ENCODE measurements at regions not wholly inside any gene's neighbourhood (a gene's known extent, or its start where the extent isn't known, plus 50 kb on each side); places are given as distances from the start of the nearest gene placed in this dataset.
A peak's percentile ranks its signal among the peaks of the same experiment; 100 is the strongest.

DNA sequence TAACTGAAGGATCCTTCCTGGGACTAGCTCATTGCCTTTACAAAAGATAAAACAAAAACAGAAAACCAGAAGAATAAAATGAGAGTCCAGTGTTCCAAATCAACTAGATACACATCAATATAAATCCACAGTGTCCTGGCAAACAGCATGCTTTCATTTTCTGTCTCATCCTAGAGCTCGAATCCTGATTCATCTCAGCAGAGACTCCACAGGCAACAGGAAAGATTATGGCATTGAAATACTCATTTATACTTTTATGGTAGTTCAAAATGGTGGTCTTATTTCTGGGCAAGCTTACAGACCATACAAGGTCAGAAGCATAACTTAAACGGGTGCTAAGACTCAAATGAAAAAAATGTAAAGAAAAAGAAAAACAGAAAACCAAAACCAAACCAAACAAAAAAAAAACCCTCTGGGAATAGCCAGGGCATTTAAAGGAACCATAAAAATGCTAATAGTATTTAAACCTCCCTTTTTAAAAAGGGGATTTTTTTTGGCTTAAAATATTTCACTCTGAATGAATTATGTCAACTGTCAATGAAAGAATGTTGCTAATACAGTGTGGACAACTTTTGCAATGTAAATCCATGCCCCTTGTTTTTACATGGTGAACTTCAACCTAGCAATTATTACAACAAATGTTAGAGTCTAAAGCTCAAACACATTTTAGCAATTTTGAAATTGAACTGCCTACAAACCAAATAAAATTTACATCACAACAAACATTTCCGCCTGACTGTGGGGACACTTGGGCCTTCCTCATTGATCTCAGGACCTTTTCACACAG, 57.9 kb downstream of the GPR101 start:
- Histone ChIP-seq H3K79me2 (ENCODE audit: insufficient read depth, low read length) (no peaks in the 10 kb centered on the region), H3K9ac (ENCODE audit: insufficient read depth, low read depth, low read length) (no peak overlapping the region), H2AFZ (ENCODE audit: low read length) (no peak overlapping the region), H3K27me3 (ENCODE audit: control insufficient read depth in 1 of 2, insufficient read depth in 2 of 2, low read length in 2 of 2) (no peaks in the 10 kb centered on the region), H3K4me2 (ENCODE audit: low read depth, low read length) (no peak overlapping the region), H3K36me3 (replicated peaks in 1 of 2; ENCODE audit: control insufficient read depth in 1 of 2, insufficient read depth in 2 of 2, low read length in 2 of 2) (no peaks in the 10 kb centered on the region), H3K27ac (ENCODE audit: extremely low read length, insufficient read depth, low read length) (no peak overlapping the region), H3K4me1 (ENCODE audit: insufficient read depth, low read length) (no peaks in the 10 kb centered on the region), H4K20me1 (ENCODE audit: insufficient read depth, low read length) (no peaks in the 10 kb centered on the region), H3K4me3 (replicated peaks in 1 of 3; ENCODE audit: insufficient read depth in 1 of 3, low read depth in 2 of 3, low read length in 3 of 3) (no peak overlapping the region), H3K9me3 (ENCODE audit: low read length) (no peaks in the 10 kb centered on the region)
- ATAC-seq (peak; percentile 42; the same call in 1 of the 3 replicates), DNase-seq (ENCODE audit: low spot score) (peak; percentile 1), FAIRE-seq (no peak)
- ChIA-PET CTCF (ENCODE audit: low intra/inter-chr PET ratio, low total read pairs) (no interaction called here), POLR2A (no interaction called here)
- 3% methylated on average over 3 of the region's 3 CpGs for WGBS (ENCODE audit: low lambda C conversion rate)
- TF ChIP-seq STAG1 (CRISPR knock-in tag; IDR thresholded peaks at IDR 0.05) (no peak), ZBTB21 (CRISPR knock-in tag; IDR thresholded peaks at IDR 0.05) (no peak), SOX6 (IDR thresholded peaks at IDR 0.05) (no peak), SOX6 (CRISPR knock-in tag; IDR thresholded peaks at IDR 0.05) (peak; percentile 19; the same call in 1 of the 2 replicates), ZNF761 (CRISPR knock-in tag; conservative IDR thresholded peaks at IDR 0.05) (no peak)
- intact Hi-C loops (cut with micrococcal nuclease; ENCODE audit: unreplicated experiment) = no loop called here
- in situ Hi-C loops (cut with HindIII; ENCODE audit: extremely low pct_ligation_motif_present, low pct_unique_long_range_greater_than_20kb) = no loop called here
- BruUV-seq (replicated peaks) = no TSS peak

DNA sequence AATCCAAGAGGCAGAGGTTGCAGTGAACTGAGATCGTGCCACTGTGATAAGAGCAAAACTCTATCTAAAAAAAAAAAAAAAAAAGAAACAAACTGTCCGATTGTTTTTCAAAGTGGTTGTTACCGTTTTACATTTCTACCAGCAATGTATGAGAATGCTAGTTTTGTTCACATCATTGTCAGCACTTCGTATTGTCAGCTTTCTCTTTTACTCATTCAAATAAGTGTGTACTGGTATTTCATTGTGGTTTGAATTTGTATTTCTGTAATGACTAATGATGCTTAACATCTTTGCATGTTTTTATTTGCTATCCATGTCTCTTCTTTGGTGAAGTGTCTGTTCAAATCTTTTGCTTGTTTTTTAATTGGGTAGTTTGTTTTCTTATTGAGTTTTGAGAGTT, 65.8 kb downstream of the GPR101 start:
- 61% methylated on average over 4 of the region's 4 CpGs for WGBS (ENCODE audit: low lambda C conversion rate)
- H3K27ac ChIP-seq (ENCODE audit: extremely low read length, insufficient read depth, low read length) = no peak overlapping the region
- no peaks in the 10 kb centered on the region for H3K9me3 ChIP-seq (ENCODE audit: low read length)
- ATAC-seq (no peak), DNase-seq (ENCODE audit: low spot score) (no peak), FAIRE-seq (no peak)
- H4K20me1 ChIP-seq (ENCODE audit: insufficient read depth, low read length) = no peaks in the 10 kb centered on the region
- in situ Hi-C loops (cut with HindIII; ENCODE audit: extremely low pct_ligation_motif_present, low pct_unique_long_range_greater_than_20kb) (no loop called here), intact Hi-C loops (cut with micrococcal nuclease; ENCODE audit: unreplicated experiment) (no loop called here)
- no peaks in the 10 kb centered on the region for H3K36me3 ChIP-seq (replicated peaks in 1 of 2; ENCODE audit: control insufficient read depth in 1 of 2, insufficient read depth in 2 of 2, low read length in 2 of 2)
- H3K4me2 ChIP-seq (ENCODE audit: low read depth, low read length) = no peak overlapping the region
- no peak overlapping the region for H3K4me3 ChIP-seq (replicated peaks in 1 of 3; ENCODE audit: insufficient read depth in 1 of 3, low read depth in 2 of 3, low read length in 3 of 3)
- H3K79me2 ChIP-seq (ENCODE audit: insufficient read depth, low read length) = no peaks in the 10 kb centered on the region
- TF ChIP-seq NR3C1 (CRISPR knock-in tag; IDR thresholded peaks at IDR 0.05) = no peak
- H3K9ac ChIP-seq (ENCODE audit: insufficient read depth, low read depth, low read length) = no peak overlapping the region
- H3K4me1 ChIP-seq (ENCODE audit: insufficient read depth, low read length) = no peaks in the 10 kb centered on the region
- CTCF ChIA-PET (ENCODE audit: low intra/inter-chr PET ratio, low total read pairs) = no interaction called here
- H2AFZ ChIP-seq (ENCODE audit: low read length) = no peak overlapping the region
- POLR2A ChIA-PET = no interaction called here
- no peaks in the 10 kb centered on the region for H3K27me3 ChIP-seq (ENCODE audit: control insufficient read depth in 1 of 2, insufficient read depth in 2 of 2, low read length in 2 of 2)
- no TSS peak for BruUV-seq (replicated peaks)
